H1 (cell line): ENCODE measurements at regions not wholly inside any gene's neighbourhood (a gene's known extent, or its start where the extent isn't known, plus 50 kb on each side); places are given as distances from the start of the nearest gene placed in this dataset.

Experiments used
- CTCF ChIA-PET: fragments of 300-600 bp; sonication (Branson Sonifier 250); formaldehyde crosslinking; loops from one replicate; lab custom pipeline; 2021; ENCODE audit not compliant: partially characterized antibody; lab: Charles Lee
- POLR2A ChIA-PET: fragments of 300-600 bp; sonication (Branson Sonifier 250); formaldehyde crosslinking; loops from one replicate; lab custom pipeline; 2021; ENCODE audit warnings: inconsistent platforms; ENCODE audit not compliant: partially characterized antibody; lab: Charles Lee
- DNase-seq, 2 experiments: peaks; one replicate each; pipeline versions ENCODE4 v3.0.0 to v3.0.0-alpha.2; 2010 to 2022; ENCODE audit warnings: low spot score in 2 of 2, low read depth in 1 of 2, mixed read lengths in 1 of 2
- FAIRE-seq: peaks from 2 replicates; lab custom pipeline; 2011; peaks lifted over from hg19 to GRCh38; lab: Jason Lieb, UNC
- H2AFZ ChIP-seq: 2 replicates; pipeline ENCODE4 v1.8.1; 2012; ENCODE audit warnings: low read length, inconsistent platforms
- H2AK5ac ChIP-seq: 2 replicates; pipeline ENCODE4 v1.6.1; 2013; ENCODE audit warnings: low read depth, low read length
- H2BK120ac ChIP-seq: replicated peaks from 2 replicates; pipeline ENCODE3; 2013; ENCODE audit warnings: low read depth, low read length, inconsistent platforms
- H2BK12ac ChIP-seq: 2 replicates; pipeline ENCODE4 v1.6.1; 2013; ENCODE audit warnings: low read depth, low read length
- H2BK15ac ChIP-seq: 2 replicates; pipeline ENCODE4 v1.6.1; 2013; ENCODE audit warnings: low read length
- H2BK20ac ChIP-seq: 2 replicates; pipeline ENCODE4 v1.6.1; 2013; ENCODE audit warnings: low read length
- H2BK5ac ChIP-seq: 2 replicates; pipeline ENCODE4 v1.6.1; 2013; ENCODE audit warnings: low read depth, low read length
- H3K14ac ChIP-seq: 2 replicates; pipeline ENCODE4 v1.6.1; 2013; ENCODE audit warnings: inconsistent platforms; ENCODE audit not compliant: insufficient read length
- H3K18ac ChIP-seq: 2 replicates; pipeline ENCODE4 v1.6.1; 2013; ENCODE audit warnings: low read length; ENCODE audit errors: extremely low read depth
- H3K23ac ChIP-seq: 2 replicates; pipeline ENCODE4 v1.6.1; 2013; ENCODE audit warnings: inconsistent platforms; ENCODE audit not compliant: insufficient read length
- H3K23me2 ChIP-seq: 2 replicates; pipeline ENCODE4 v1.6.1; 2013; ENCODE audit warnings: low read depth, low read length
- H3K27ac ChIP-seq: 2 replicates; pipeline ENCODE4 v1.6.1; 2011; ENCODE audit warnings: low read depth, low read length, inconsistent platforms
- H3K27me3 ChIP-seq, 4 experiments: replicated peaks in 1 of 4; 1 replicate in 1 of 4; 2 replicates in 3 of 4; pipeline versions ENCODE4 v1.6.1 to v1.8.1; 2011 to 2013; ENCODE audit warnings: low read length in 3 of 4, mild to moderate bottlenecking in 3 of 4, inconsistent platforms in 2 of 4, mixed read lengths in 2 of 4, moderate library complexity in 1 of 4; ENCODE audit not compliant: control insufficient read depth in 3 of 4, insufficient read depth in 3 of 4; ENCODE audit errors: extremely low read depth in 1 of 4
- H3K36me3 ChIP-seq, 4 experiments: 2 replicates each; pipeline versions ENCODE4 v1.6.1 to v1.8.1; 2011 to 2013; ENCODE audit warnings: mild to moderate bottlenecking in 4 of 4, low read length in 3 of 4, moderate library complexity in 2 of 4, control low read depth in 1 of 4, inconsistent platforms in 1 of 4; ENCODE audit not compliant: insufficient read depth in 4 of 4, control insufficient read depth in 2 of 4
- H3K4ac ChIP-seq: replicated peaks from 2 replicates; pipeline ENCODE3; 2013; ENCODE audit warnings: low read length, low read depth, mixed read lengths, inconsistent platforms; ENCODE audit not compliant: insufficient read length
- H3K4me1 ChIP-seq, 4 experiments: replicated peaks in 1 of 4; 1 replicate in 1 of 4; 2 replicates in 3 of 4; pipeline versions ENCODE4 v1.6.1 to v1.8.1; 2011 to 2013; ENCODE audit warnings: low read length in 3 of 4, inconsistent platforms in 2 of 4, mixed read lengths in 1 of 4; ENCODE audit not compliant: insufficient read depth in 4 of 4, control insufficient read depth in 3 of 4
- H3K4me2 ChIP-seq, 2 experiments: 2 replicates each; pipeline versions ENCODE4 v1.6.1 to v1.8.1; 2011 to 2013; ENCODE audit warnings: low read depth in 2 of 2, low read length in 2 of 2, control low read depth in 1 of 2, inconsistent platforms in 1 of 2, mild to moderate bottlenecking in 1 of 2; ENCODE audit not compliant: insufficient read depth in 1 of 2
- H3K4me3 ChIP-seq, 4 experiments: fragments of 200-600, 300-600 bp in 1 of 4; sonication (generic), shearing (Covaris generic), sonication (Bioruptor Twin) in 1 of 4; 2 replicates each; pipeline versions ENCODE4 v1.5.1 to v1.8.1; 2011 to 2016; ENCODE audit warnings: low read length in 4 of 4, low read depth in 3 of 4, control low read depth in 2 of 4, inconsistent platforms in 2 of 4, mild to moderate bottlenecking in 2 of 4, mixed read lengths in 1 of 4, moderate library complexity in 1 of 4; ENCODE audit not compliant: insufficient read depth in 2 of 4; ENCODE audit errors: extremely low read depth in 1 of 4
- H3K56ac ChIP-seq: replicated peaks from 2 replicates; pipeline ENCODE3; 2013; ENCODE audit warnings: low read depth, mild to moderate bottlenecking, mixed read lengths, low read length, inconsistent platforms; ENCODE audit not compliant: insufficient read length
- H3K79me1 ChIP-seq: 2 replicates; pipeline ENCODE4 v1.6.1; 2013; ENCODE audit warnings: low read depth, low read length, control low read depth
- H3K79me2 ChIP-seq, 2 experiments: 2 replicates each; pipeline versions ENCODE4 v1.6.1 to v1.8.1; 2012 to 2013; ENCODE audit warnings: low read length in 2 of 2, mild to moderate bottlenecking in 2 of 2, inconsistent platforms in 1 of 2; ENCODE audit not compliant: insufficient read depth in 2 of 2, control insufficient read depth in 1 of 2
- H3K9ac ChIP-seq, 4 experiments: replicated peaks in 1 of 4; 1 replicate in 1 of 4; 2 replicates in 3 of 4; pipeline versions ENCODE4 v1.6.1 to v1.8.1; 2011 to 2013; ENCODE audit warnings: low read depth in 3 of 4, low read length in 3 of 4, control low read depth in 2 of 4, mild to moderate bottlenecking in 2 of 4, moderate library complexity in 2 of 4, inconsistent platforms in 1 of 4; ENCODE audit errors: extremely low read depth in 1 of 4
- H3K9me3 ChIP-seq, 2 experiments: 2 replicates each; pipeline versions ENCODE4 v1.6.1 to v1.8.1; 2012 to 2013; ENCODE audit warnings: mild to moderate bottlenecking in 2 of 2, moderate library complexity in 2 of 2, control low read depth in 1 of 2, inconsistent platforms in 1 of 2, low read depth in 1 of 2, low read length in 1 of 2, mixed read lengths in 1 of 2; ENCODE audit not compliant: insufficient read depth in 2 of 2
- H4K20me1 ChIP-seq, 2 experiments: replicated peaks in 1 of 2; 2 replicates each; pipeline versions ENCODE3 to v1.8.1; 2011 to 2013; ENCODE audit warnings: inconsistent platforms in 2 of 2, low read length in 2 of 2, mild to moderate bottlenecking in 1 of 2; ENCODE audit not compliant: insufficient read depth in 2 of 2, control insufficient read depth in 1 of 2
- H4K5ac ChIP-seq: 2 replicates; pipeline ENCODE4 v1.6.1; 2013; ENCODE audit warnings: low read length, low read depth, mixed read lengths, inconsistent platforms; ENCODE audit not compliant: insufficient read length
- H4K8ac ChIP-seq: 2 replicates; pipeline ENCODE4 v1.8.0; 2013; ENCODE audit warnings: mild to moderate bottlenecking, moderate library complexity, low read length, inconsistent platforms; ENCODE audit not compliant: insufficient read depth; ENCODE audit errors: extremely low read depth
- H4K91ac ChIP-seq: replicated peaks from 2 replicates; pipeline ENCODE3; 2013; ENCODE audit warnings: low read length, mixed read lengths, inconsistent platforms; ENCODE audit not compliant: insufficient read length
- CBX5 ChIP-seq: fragments of 300-800, 300-1000 bp; sonication (generic); IDR thresholded peaks from 2 replicates; pipeline ENCODE4 v1.7.1; 2016; ENCODE audit warnings: antibody characterized with exemption, low read length, low read depth
- NRF1 ChIP-seq: IDR thresholded peaks from 2 replicates; pipeline ENCODE4 v1.6.1; 2011; ENCODE audit warnings: mild to moderate bottlenecking, low read depth, low read length, improper control_type of control experiment
- TEAD4 ChIP-seq: IDR thresholded peaks from 2 replicates; pipeline ENCODE4 v1.6.1; 2012; ENCODE audit warnings: low read depth, low read length, inconsistent platforms, mixed read lengths
- WGBS, 2 experiments: shearing (Covaris generic) in 1 of 2; methylation state at CpG; one replicate each; pipeline versions ENCODE4 v1.1.6 to v1.1.7; 2013 to 2015; ENCODE audit warnings: low lambda C conversion rate in 2 of 2, mixed read lengths in 2 of 2, inconsistent platforms in 1 of 2, low coverage in 1 of 2, missing lambda C conversion rate in 1 of 2; ENCODE audit not compliant: insufficient replicate concordance in 2 of 2, insufficient coverage in 1 of 2, insufficient read length in 1 of 2; ENCODE audit errors: extremely low coverage in 1 of 2, missing lambda C conversion rate in 1 of 2; 5-methylcytosine and 5-hydroxymethylcytosine counted together

GRCh38 chrX:45360571-45360970 lies 159.9 kb upstream of the DIPK2B start:
- Histone ChIP-seq H2BK20ac (no peak overlapping the region), H3K18ac (no peak overlapping the region), H3K4ac (no peak overlapping the region), H4K91ac (no peak overlapping the region), H2BK15ac (no peak overlapping the region), H2AK5ac (no peak overlapping the region), H3K36me3 (no peaks in the 10 kb centered on the region), H3K27me3 (no peaks in the 10 kb centered on the region), H4K8ac (no peak overlapping the region), H4K20me1 (no peaks in the 10 kb centered on the region), H3K4me1 (no peaks in the 10 kb centered on the region), H3K79me2 (no peaks in the 10 kb centered on the region), H3K9ac (no peak overlapping the region), H2BK12ac (no peak overlapping the region), H3K23me2 (no peaks in the 10 kb centered on the region), H4K5ac (no peak overlapping the region), H3K23ac (no peak overlapping the region), H3K9me3 (no peaks in the 10 kb centered on the region), H2BK5ac (no peak overlapping the region), H3K27ac (no peak overlapping the region), H3K4me2 (no peak overlapping the region), H2BK120ac (no peak overlapping the region), H2AFZ (no peak overlapping the region), H3K14ac (no peak overlapping the region), H3K79me1 (no peaks in the 10 kb centered on the region), H3K56ac (no peak overlapping the region), H3K4me3 (no peak overlapping the region)
- CTCF ChIA-PET: no interaction called here
- FAIRE-seq (no peak), DNase-seq (no peak)
- WGBS, 2 experiments: 83% methylated on average over 1 of the region's 1 CpG; no CpG with 5 or more reads in 1 of the 2 experiments
- POLR2A ChIA-PET: no interaction called here
- TF ChIP-seq TEAD4: no peak
- TF ChIP-seq NRF1: no peak
- no peak for TF ChIP-seq CBX5
